WTC11 (cell line): ENCODE measurements at regions not wholly inside any gene's neighbourhood (a gene's known extent, or its start where the extent isn't known, plus 50 kb on each side); places are given as distances from the start of the nearest gene placed in this dataset.

Experiments
- ATAC-seq: fragments of 200-7000 bp; cut with Tn5 transposase; 2 replicates; pipeline ENCODE4 v1.10.0; 2021; ENCODE audit warnings: mild to moderate bottlenecking, moderate library complexity
- CTCF ChIA-PET: fragments of 300-600 bp; sonication (Branson Sonifier 250); formaldehyde crosslinking; loops from one replicate; lab custom pipeline; 2021; ENCODE audit warnings: antibody characterized with exemption; lab: Charles Lee
- POLR2A ChIA-PET: fragments of 350-600 bp; sonication (Branson Sonifier 250); formaldehyde crosslinking; loops from one replicate; lab custom pipeline; 2021; ENCODE audit warnings: antibody characterized with exemption; lab: Charles Lee
- DNase-seq: peaks from one replicate; pipeline ENCODE4 v3.0.0; 2021; ENCODE audit warnings: low spot score
- H3K27ac Mint-ChIP-seq: 2 replicates; pipeline ENCODE4 v1.8.0; 2021; ENCODE audit warnings: mixed read lengths
- H3K27me3 Mint-ChIP-seq: 2 replicates; pipeline ENCODE4 v1.8.0; 2021; ENCODE audit warnings: low read depth, mild to moderate bottlenecking, moderate library complexity, mixed read lengths
- H3K36me3 Mint-ChIP-seq: 2 replicates; pipeline ENCODE4 v1.8.0; 2021; ENCODE audit warnings: mixed read lengths
- H3K4me1 Mint-ChIP-seq: 2 replicates; pipeline ENCODE4 v1.8.0; 2022; ENCODE audit warnings: mixed read lengths
- H3K4me3 Mint-ChIP-seq: 2 replicates; pipeline ENCODE4 v1.8.0; 2021; ENCODE audit warnings: mild to moderate bottlenecking, moderate library complexity, mixed read lengths
- H3K9me3 Mint-ChIP-seq: 2 replicates; pipeline ENCODE4 v1.8.0; 2021; ENCODE audit warnings: mixed read lengths
- ESRRA ChIP-seq: sonication (generic); formaldehyde crosslinking; IDR thresholded peaks from 2 replicates; pipeline ENCODE4 v1.8.1; 2022; ENCODE audit warnings: mild to moderate bottlenecking, missing genetic modification reagents, borderline replicate concordance
- FOXJ3 ChIP-seq: sonication (generic); formaldehyde crosslinking; IDR thresholded peaks from 2 replicates; pipeline ENCODE4 v1.9.0; 2021; ENCODE audit warnings: missing genetic modification reagents, mild to moderate bottlenecking, borderline replicate concordance
- GTF2I ChIP-seq: fragments of 250-450 bp; sonication (Bioruptor Pico); conservative IDR thresholded peaks from 2 replicates; pipeline ENCODE4 v1.4.0; 2021; ENCODE audit warnings: mild to moderate bottlenecking
- KAT7 ChIP-seq: sonication (generic); formaldehyde crosslinking; IDR thresholded peaks from 2 replicates; pipeline ENCODE4 v1.8.1; 2023; ENCODE audit warnings: missing genetic modification reagents, mild to moderate bottlenecking, borderline replicate concordance
- MYBL2 ChIP-seq: sonication (generic); formaldehyde crosslinking; IDR thresholded peaks from 2 replicates; pipeline ENCODE4 v1.8.1; 2023; ENCODE audit warnings: mild to moderate bottlenecking, moderate library complexity, missing genetic modification reagents
- NFE2L1 ChIP-seq: sonication (generic); formaldehyde crosslinking; IDR thresholded peaks from 2 replicates; pipeline ENCODE4 v1.8.1; 2023; ENCODE audit warnings: missing genetic modification reagents
- OVOL2 ChIP-seq: fragments of 250-450 bp; sonication (Bioruptor Pico); IDR thresholded peaks from 2 replicates; pipeline ENCODE4 v1.9.0; 2021; ENCODE audit warnings: mild to moderate bottlenecking, borderline replicate concordance
- ZBTB21 ChIP-seq: sonication (generic); formaldehyde crosslinking; IDR thresholded peaks from 2 replicates; pipeline ENCODE4 v1.8.1; 2023; ENCODE audit warnings: mild to moderate bottlenecking, missing genetic modification reagents, borderline replicate concordance
- ZNF138 ChIP-seq: sonication (generic); formaldehyde crosslinking; conservative IDR thresholded peaks from 2 replicates; pipeline ENCODE4 v1.8.1; 2022; ENCODE audit warnings: mild to moderate bottlenecking, moderate library complexity, missing genetic modification reagents
- ZNF232 ChIP-seq: sonication (generic); formaldehyde crosslinking; IDR thresholded peaks from 2 replicates; pipeline ENCODE4 v1.8.0; 2022; ENCODE audit warnings: mild to moderate bottlenecking, missing genetic modification reagents
- ZNF263 ChIP-seq: sonication (generic); formaldehyde crosslinking; IDR thresholded peaks from 2 replicates; pipeline ENCODE4 v1.8.1; 2022; ENCODE audit warnings: low read depth, mild to moderate bottlenecking, moderate library complexity, missing genetic modification reagents
- ZNF396 ChIP-seq: fragments of 250-450 bp; sonication (Bioruptor Pico); IDR thresholded peaks from 2 replicates; pipeline ENCODE4 v1.8.0; 2021; ENCODE audit warnings: mild to moderate bottlenecking, moderate library complexity, borderline replicate concordance
- TF ChIP-seq, protein P1 (sequence below): sonication (generic); formaldehyde crosslinking; IDR thresholded peaks from 2 replicates; pipeline ENCODE4 v1.8.0; 2023; ENCODE audit warnings: missing genetic modification reagents, mild to moderate bottlenecking, borderline replicate concordance
- TF ChIP-seq, protein P2 (sequence below): sonication (generic); formaldehyde crosslinking; IDR thresholded peaks from 2 replicates; pipeline ENCODE4 v1.8.0; 2022; ENCODE audit warnings: missing genetic modification reagents
- TF ChIP-seq, protein P3 (sequence below): sonication (generic); formaldehyde crosslinking; conservative IDR thresholded peaks from 2 replicates; pipeline ENCODE4 v1.8.1; 2022; ENCODE audit warnings: mild to moderate bottlenecking, missing genetic modification reagents
- TF ChIP-seq, protein P4 (sequence below): sonication (generic); formaldehyde crosslinking; IDR thresholded peaks from 2 replicates; pipeline ENCODE4 v1.8.0; 2023; ENCODE audit warnings: missing genetic modification reagents
- TF ChIP-seq, protein P5 (sequence below): sonication (generic); formaldehyde crosslinking; IDR thresholded peaks from 2 replicates; pipeline ENCODE4 v1.8.0; 2022; ENCODE audit warnings: mild to moderate bottlenecking, missing genetic modification reagents
- TF ChIP-seq, protein P6 (sequence below): sonication (generic); formaldehyde crosslinking; IDR thresholded peaks from 2 replicates; pipeline ENCODE4 v1.8.0; 2022; ENCODE audit warnings: mild to moderate bottlenecking, missing genetic modification reagents
- TF ChIP-seq, protein P7 (sequence below): fragments of 250-450 bp; sonication (Bioruptor Pico); IDR thresholded peaks from 2 replicates; pipeline ENCODE4 v1.8.0; 2021; ENCODE audit warnings: mild to moderate bottlenecking

DNA sequence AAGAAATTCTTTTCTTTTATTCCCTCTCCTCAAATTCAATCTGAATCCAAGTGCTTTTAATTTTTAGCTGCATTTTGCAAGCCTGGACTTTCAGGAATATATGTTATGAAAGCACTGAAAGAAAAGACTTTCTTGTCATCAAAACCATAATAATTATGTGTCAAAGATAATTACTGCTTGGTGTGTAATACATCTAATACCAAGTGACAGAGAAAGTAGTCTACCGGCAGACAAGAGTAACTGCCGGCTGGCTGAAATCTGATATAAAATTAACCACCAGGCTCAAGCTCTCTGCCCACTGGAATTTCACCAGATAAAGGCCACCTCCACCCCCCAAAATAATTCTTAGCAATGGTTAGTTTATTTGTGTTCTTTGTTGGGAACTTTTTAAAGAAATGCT is 220.9 kb upstream of the CDIN1 start (continued):
- TF ChIP-seq, protein P1, sequence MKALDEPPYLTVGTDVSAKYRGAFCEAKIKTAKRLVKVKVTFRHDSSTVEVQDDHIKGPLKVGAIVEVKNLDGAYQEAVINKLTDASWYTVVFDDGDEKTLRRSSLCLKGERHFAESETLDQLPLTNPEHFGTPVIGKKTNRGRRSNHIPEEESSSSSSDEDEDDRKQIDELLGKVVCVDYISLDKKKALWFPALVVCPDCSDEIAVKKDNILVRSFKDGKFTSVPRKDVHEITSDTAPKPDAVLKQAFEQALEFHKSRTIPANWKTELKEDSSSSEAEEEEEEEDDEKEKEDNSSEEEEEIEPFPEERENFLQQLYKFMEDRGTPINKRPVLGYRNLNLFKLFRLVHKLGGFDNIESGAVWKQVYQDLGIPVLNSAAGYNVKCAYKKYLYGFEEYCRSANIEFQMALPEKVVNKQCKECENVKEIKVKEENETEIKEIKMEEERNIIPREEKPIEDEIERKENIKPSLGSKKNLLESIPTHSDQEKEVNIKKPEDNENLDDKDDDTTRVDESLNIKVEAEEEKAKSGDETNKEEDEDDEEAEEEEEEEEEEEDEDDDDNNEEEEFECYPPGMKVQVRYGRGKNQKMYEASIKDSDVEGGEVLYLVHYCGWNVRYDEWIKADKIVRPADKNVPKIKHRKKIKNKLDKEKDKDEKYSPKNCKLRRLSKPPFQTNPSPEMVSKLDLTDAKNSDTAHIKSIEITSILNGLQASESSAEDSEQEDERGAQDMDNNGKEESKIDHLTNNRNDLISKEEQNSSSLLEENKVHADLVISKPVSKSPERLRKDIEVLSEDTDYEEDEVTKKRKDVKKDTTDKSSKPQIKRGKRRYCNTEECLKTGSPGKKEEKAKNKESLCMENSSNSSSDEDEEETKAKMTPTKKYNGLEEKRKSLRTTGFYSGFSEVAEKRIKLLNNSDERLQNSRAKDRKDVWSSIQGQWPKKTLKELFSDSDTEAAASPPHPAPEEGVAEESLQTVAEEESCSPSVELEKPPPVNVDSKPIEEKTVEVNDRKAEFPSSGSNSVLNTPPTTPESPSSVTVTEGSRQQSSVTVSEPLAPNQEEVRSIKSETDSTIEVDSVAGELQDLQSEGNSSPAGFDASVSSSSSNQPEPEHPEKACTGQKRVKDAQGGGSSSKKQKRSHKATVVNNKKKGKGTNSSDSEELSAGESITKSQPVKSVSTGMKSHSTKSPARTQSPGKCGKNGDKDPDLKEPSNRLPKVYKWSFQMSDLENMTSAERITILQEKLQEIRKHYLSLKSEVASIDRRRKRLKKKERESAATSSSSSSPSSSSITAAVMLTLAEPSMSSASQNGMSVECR: no peak

DNA sequence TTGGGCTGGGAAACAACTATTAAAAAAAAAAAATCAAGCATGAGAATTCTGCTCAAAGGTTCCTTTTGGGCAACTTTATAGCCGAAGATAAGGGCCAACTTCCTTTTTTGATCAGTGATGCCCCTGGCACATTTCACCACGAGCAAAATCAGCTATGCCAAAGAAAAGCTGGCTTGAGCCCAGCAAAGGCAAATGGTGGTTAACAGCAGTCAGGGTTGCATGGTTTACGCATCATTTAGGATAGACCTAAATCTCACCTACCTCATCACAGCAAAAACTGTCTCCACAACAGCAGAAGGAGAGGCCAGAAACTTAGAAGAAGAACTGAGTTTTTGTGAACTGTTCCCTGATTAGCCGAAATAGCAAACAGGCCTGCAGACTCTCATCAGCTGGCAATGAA is 220.1 kb upstream of the CDIN1 start:
- H3K4me1 Mint-ChIP-seq: 0 out of 2 replicates have a peak, but pooled peaks cover 4% of the 10 kb centered on the region
- H3K27me3 Mint-ChIP-seq: no peaks in the 10 kb centered on the region
- H3K9me3 Mint-ChIP-seq: 0 out of 2 replicates have a peak, but pooled peaks cover 3% of the 10 kb centered on the region
- ChIA-PET CTCF (no interaction called here), POLR2A (no interaction called here)
- TF ChIP-seq, protein P2, sequence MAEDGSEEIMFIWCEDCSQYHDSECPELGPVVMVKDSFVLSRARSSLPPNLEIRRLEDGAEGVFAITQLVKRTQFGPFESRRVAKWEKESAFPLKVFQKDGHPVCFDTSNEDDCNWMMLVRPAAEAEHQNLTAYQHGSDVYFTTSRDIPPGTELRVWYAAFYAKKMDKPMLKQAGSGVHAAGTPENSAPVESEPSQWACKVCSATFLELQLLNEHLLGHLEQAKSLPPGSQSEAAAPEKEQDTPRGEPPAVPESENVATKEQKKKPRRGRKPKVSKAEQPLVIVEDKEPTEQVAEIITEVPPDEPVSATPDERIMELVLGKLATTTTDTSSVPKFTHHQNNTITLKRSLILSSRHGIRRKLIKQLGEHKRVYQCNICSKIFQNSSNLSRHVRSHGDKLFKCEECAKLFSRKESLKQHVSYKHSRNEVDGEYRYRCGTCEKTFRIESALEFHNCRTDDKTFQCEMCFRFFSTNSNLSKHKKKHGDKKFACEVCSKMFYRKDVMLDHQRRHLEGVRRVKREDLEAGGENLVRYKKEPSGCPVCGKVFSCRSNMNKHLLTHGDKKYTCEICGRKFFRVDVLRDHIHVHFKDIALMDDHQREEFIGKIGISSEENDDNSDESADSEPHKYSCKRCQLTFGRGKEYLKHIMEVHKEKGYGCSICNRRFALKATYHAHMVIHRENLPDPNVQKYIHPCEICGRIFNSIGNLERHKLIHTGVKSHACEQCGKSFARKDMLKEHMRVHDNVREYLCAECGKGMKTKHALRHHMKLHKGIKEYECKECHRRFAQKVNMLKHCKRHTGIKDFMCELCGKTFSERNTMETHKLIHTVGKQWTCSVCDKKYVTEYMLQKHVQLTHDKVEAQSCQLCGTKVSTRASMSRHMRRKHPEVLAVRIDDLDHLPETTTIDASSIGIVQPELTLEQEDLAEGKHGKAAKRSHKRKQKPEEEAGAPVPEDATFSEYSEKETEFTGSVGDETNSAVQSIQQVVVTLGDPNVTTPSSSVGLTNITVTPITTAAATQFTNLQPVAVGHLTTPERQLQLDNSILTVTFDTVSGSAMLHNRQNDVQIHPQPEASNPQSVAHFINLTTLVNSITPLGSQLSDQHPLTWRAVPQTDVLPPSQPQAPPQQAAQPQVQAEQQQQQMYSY (CRISPR knock-in tag): no peak
- TF ChIP-seq ZNF396 (no peak), KAT7 (CRISPR knock-in tag) (no peak)
- TF ChIP-seq, protein P3, sequence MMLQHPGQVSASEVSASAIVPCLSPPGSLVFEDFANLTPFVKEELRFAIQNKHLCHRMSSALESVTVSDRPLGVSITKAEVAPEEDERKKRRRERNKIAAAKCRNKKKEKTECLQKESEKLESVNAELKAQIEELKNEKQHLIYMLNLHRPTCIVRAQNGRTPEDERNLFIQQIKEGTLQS (CRISPR knock-in tag): no peak
- TF ChIP-seq, protein P4, sequence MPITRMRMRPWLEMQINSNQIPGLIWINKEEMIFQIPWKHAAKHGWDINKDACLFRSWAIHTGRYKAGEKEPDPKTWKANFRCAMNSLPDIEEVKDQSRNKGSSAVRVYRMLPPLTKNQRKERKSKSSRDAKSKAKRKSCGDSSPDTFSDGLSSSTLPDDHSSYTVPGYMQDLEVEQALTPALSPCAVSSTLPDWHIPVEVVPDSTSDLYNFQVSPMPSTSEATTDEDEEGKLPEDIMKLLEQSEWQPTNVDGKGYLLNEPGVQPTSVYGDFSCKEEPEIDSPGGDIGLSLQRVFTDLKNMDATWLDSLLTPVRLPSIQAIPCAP (CRISPR knock-in tag): no peak
- ATAC-seq: no peak
- H3K4me3 Mint-ChIP-seq: no peak overlapping the region
- no peak overlapping the region for H3K27ac Mint-ChIP-seq
- DNase-seq: no peak
- no peaks in the 10 kb centered on the region for H3K36me3 Mint-ChIP-seq

DNA sequence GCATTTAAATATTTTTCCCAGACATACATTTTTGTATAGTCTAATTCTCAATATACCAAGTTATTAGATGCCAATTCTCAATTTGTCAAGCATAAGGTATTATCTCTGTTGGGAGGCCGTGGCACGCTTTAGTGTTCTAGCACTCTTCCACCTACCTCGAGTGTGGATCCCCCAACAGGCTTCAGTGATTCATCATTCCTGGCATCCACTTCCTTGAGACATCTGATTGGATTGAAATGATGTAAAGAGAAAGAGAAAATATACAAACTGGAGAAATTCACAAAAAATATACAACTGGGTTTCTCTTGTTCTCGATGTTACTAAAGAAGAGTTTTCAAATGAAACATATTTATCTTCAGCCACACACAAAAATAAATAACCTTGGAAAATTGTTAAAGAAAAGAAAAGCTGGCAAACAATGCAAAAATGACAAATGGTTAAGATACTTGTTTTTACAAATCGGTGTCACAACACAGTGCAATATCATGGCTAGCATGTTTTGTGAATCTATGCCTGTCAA is 218.0 kb upstream of the CDIN1 start:
- Mint-ChIP-seq H3K4me1 (0 out of 2 replicates have a peak, but pooled peaks cover 4% of the 10 kb centered on the region), H3K4me3 (no peak overlapping the region), H3K9me3 (no peaks in the 10 kb centered on the region), H3K36me3 (no peaks in the 10 kb centered on the region), H3K27ac (no peak overlapping the region), H3K27me3 (no peaks in the 10 kb centered on the region)
- ChIA-PET CTCF (no interaction called here), POLR2A (no interaction called here)
- DNase-seq (no peak), ATAC-seq (no peak)
- TF ChIP-seq ZNF232 (CRISPR knock-in tag) (no peak), ZBTB21 (no peak), NFE2L1 (CRISPR knock-in tag) (no peak), FOXJ3 (no peak), ZNF263 (CRISPR knock-in tag) (no peak), GTF2I (no peak), OVOL2 (CRISPR knock-in tag) (no peak), ESRRA (CRISPR knock-in tag) (no peak), ZNF138 (no peak), MYBL2 (CRISPR knock-in tag) (no peak)
- TF ChIP-seq, protein P5, sequence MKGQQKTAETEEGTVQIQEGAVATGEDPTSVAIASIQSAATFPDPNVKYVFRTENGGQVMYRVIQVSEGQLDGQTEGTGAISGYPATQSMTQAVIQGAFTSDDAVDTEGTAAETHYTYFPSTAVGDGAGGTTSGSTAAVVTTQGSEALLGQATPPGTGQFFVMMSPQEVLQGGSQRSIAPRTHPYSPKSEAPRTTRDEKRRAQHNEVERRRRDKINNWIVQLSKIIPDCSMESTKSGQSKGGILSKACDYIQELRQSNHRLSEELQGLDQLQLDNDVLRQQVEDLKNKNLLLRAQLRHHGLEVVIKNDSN (CRISPR knock-in tag): no peak
- TF ChIP-seq, protein P3 (CRISPR knock-in tag): no peak
- TF ChIP-seq, protein P6, sequence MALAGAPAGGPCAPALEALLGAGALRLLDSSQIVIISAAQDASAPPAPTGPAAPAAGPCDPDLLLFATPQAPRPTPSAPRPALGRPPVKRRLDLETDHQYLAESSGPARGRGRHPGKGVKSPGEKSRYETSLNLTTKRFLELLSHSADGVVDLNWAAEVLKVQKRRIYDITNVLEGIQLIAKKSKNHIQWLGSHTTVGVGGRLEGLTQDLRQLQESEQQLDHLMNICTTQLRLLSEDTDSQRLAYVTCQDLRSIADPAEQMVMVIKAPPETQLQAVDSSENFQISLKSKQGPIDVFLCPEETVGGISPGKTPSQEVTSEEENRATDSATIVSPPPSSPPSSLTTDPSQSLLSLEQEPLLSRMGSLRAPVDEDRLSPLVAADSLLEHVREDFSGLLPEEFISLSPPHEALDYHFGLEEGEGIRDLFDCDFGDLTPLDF (CRISPR knock-in tag): no peak
- TF ChIP-seq, protein P7, sequence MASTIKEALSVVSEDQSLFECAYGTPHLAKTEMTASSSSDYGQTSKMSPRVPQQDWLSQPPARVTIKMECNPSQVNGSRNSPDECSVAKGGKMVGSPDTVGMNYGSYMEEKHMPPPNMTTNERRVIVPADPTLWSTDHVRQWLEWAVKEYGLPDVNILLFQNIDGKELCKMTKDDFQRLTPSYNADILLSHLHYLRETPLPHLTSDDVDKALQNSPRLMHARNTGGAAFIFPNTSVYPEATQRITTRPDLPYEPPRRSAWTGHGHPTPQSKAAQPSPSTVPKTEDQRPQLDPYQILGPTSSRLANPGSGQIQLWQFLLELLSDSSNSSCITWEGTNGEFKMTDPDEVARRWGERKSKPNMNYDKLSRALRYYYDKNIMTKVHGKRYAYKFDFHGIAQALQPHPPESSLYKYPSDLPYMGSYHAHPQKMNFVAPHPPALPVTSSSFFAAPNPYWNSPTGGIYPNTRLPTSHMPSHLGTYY (CRISPR knock-in tag): no peak
